Heart left ventricle (tissue), 13 donors: ENCODE measurements at regions not wholly inside any gene's neighbourhood (a gene's known extent, or its start where the extent isn't known, plus 50 kb on each side); places are given as distances from the start of the nearest gene placed in this dataset.
"Not testable (repeated sequence)": the region's sequence is repeated elsewhere in the genome, so short reads cannot be mapped to it uniquely, and the experiment has no call there.

Source experiments
- POLR2A ChIP-seq, 2 donors: fragments of 450-650 bp; IDR thresholded peaks; one replicate each; pipeline ENCODE4 v1.6.1; 2017; ENCODE audit warnings: antibody characterized with exemption in 2 of 2, mild to moderate bottlenecking in 2 of 2, moderate library complexity in 2 of 2
- TF ChIP-seq, protein P1 (sequence below), 12 donors: fragments of 200-600 bp; sonication (generic) in 4 of 12; IDR thresholded peaks; one replicate each; pipeline versions ENCODE4 v1.5.0 to v1.8.0; 2018 to 2022; ENCODE audit warnings: antibody characterized with exemption in 12 of 12, mild to moderate bottlenecking in 5 of 12
- donor health status: ischemic (EF 13 %, LVEDD 7.1; RV severe dilation, severe dysfunction).
- donor health status: DM: no; HTN: yes; CAD: no.
- donor health status: DM: no; HTN: no; CAD: no.
- donor health status: ischemic (EF 25% LVEDD 6.9; RV normal size, moderate dysfunction).
- donor health status: ischemic (EF 25% LVEDD 5.7; RV mildly dilated, moderate dysfunction).
- donor health status: ischemic (EF 35%, LVEDD 5.7; RV mildly dilated, moderate dysfunction).
- donor health status: nonischemic (EF 11% LVEDD 7.7; RV severe dilation, severe dysfunction).
- donor health status: DM: yes; HTN: yes; CAD: no.
- donor health status: PGD.
- donor health status: ischemic (EF 29% LVEDD 5.4; RV normal size, mild dysfunction).
- donor health status: nonischemic (EF 23%, LVEDD 6.1; RV moderate dilation, normal function).

DNA sequence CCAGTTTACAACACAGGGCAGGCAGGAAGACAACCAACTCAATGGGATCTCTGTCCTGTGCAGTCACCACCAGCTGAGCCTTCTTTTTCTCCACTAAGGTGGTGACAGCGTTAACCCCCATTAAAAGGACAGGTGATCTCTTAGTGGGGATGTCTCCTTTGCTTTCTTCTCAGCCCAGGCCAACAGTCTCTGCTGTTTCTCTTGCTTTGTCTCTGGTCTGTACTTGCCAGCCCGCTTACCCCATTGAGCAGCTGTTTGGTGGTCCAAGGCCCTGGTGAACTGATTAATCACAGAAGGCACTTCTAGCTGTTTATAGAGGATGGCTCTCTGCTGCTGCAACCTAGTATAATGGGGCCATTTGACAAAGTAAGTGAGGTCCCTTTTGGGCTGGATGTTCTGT lies 523.9 kb upstream of the TPTE start:
- not testable (repeated sequence) for TF ChIP-seq POLR2A (IDR thresholded peaks at IDR 0.05)
- TF ChIP-seq, protein P1, sequence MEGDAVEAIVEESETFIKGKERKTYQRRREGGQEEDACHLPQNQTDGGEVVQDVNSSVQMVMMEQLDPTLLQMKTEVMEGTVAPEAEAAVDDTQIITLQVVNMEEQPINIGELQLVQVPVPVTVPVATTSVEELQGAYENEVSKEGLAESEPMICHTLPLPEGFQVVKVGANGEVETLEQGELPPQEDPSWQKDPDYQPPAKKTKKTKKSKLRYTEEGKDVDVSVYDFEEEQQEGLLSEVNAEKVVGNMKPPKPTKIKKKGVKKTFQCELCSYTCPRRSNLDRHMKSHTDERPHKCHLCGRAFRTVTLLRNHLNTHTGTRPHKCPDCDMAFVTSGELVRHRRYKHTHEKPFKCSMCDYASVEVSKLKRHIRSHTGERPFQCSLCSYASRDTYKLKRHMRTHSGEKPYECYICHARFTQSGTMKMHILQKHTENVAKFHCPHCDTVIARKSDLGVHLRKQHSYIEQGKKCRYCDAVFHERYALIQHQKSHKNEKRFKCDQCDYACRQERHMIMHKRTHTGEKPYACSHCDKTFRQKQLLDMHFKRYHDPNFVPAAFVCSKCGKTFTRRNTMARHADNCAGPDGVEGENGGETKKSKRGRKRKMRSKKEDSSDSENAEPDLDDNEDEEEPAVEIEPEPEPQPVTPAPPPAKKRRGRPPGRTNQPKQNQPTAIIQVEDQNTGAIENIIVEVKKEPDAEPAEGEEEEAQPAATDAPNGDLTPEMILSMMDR (IDR thresholded peaks at IDR 0.05), result not testable (repeated sequence)
